HG03159 (cell line): ENCODE measurements at regions not wholly inside any gene's neighbourhood (a gene's known extent, or its start where the extent isn't known, plus 50 kb on each side); places are given as distances from the start of the nearest gene placed in this dataset.

Experiments
- ATAC-seq: cut with Tn5 transposase; IDR thresholded peaks from one replicate; pipeline ENCODE4 v1.9.1; 2021; ENCODE audit warnings: mild to moderate bottlenecking, moderate library complexity; ENCODE audit not compliant: unreplicated experiment

DNA sequence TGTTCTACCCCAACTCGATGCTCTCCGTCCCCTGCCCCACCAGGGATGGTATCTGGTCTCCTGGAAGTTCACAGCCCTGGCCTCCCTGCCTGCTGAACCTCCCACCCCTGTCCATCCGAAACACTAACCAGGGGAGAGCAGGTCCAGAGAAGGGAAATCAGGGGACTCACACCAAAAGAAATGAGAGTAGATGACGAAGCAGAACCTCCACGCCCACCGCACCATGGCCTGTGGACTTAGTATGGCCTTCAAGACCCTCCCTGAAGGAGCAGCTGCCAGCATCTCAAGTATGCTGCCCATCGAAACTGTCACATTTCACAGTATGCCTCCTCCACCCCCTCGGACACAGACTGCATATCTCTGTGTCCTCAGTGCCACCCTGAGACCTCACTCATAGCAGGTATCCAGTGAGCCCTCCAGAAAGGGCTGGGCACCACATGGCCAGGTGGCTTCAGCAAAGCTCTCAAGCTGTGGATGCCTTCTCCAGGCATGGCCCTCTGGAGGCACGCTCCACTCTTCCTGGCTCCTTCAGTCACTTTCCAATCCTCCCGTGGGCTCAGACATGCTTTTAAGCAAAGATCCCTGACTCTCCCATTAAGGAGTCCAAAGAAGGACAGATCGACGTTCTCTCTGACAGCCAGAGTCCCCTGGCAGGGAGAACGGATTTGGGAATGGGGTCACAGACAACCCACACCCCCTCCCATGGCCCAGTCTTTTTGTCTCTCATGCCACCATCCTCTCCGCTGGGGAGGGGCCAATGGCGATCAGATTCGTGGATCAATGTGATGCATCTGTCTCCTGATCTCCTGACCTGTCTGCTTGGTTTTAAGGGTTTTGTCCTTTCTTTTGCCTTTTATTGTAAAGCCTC, 158.4 kb downstream of the ANKRD60 start:
- ATAC-seq, result no peak

GRCh38 chr20:58069207-58069606, 159.2 kb downstream of the ANKRD60 start:
- ATAC-seq, result no peak

DNA sequence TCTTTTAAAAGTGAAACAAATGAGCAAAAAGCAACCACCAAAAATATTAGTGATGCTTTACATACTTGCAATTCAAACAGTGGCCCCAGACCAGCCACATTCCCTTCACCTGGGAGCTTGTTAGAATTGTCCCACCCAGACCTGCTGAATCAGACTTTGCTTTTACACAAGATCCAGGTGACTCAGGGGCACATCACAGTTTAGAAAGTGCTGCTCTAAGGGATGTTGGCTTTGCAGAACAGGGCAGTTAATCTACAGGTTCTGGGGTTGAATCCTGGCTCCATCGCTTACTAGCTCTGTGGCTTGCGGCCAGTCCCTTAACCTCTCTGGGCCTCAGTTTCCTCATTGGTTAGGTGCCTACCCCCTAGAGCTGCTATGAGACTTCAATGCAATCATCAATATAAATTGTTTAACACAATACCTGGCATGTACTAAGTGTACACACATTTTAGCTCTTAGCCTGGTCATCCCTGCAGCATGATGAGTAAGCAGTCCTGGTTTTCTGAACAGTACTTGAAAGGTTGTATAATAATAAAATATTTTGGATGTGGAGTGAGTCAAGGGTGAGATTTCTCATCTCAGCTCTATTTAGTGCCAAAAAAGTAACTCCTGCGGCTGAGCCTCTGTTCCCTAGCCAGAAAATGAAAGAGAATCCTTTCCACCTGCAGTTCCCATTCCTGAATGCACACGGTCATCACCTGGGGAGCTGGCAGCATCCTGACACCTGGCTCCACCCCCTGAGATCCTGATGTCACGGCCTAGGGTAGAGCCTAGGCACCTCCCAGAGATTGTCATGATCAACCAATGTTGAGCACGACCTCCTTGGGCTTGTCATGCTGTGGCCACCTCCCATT, 162.7 kb downstream of the ANKRD60 start:
- no peak for ATAC-seq

DNA sequence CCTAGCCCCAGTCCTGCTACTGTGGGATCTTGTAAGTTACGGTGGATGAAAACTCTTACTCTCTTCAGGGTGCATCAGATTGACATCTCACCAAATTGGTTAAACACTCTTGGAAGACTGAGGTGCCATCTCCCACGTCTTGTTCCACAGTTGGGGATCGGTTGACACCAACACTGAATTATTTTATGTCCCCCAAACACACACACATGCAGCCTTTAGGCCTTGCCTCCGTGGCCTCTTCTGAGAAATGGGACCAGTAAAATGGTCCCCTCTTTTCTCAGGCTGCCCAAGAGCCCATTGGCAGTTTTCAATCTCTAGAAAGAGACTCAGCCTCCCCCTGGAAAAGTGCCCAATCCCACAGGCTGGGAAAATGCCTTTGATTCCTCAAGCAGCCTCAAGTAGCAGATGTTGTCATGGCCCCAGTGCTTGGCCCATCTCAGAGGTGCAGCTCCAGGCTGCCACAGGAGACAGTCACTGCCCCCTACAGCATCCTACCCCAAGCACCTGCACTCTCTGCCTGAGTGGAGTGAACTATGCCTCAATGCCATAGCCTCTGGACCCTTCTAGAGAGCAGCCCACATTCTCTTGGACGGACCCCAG, 163.9 kb downstream of the ANKRD60 start:
- ATAC-seq, result no peak

DNA sequence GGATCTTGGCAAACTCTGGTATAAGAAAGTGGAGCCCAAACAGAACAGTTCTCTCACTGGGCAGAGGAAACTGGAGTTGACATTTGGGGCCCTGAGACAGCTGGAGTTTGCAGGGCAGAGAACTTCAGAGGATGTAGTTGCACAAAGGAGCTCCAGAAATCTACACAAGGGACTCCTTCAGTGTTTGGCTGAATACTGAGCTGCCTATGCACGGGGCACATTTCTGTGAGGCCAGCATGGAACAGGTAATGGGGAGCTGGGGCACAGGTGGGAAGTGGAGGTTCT, 169.3 kb downstream of the ANKRD60 start:
- ATAC-seq, result no peak

GRCh38 chr20:58058421-58059259, 169.8 kb downstream of the ANKRD60 start:
- ATAC-seq, result no peak

DNA sequence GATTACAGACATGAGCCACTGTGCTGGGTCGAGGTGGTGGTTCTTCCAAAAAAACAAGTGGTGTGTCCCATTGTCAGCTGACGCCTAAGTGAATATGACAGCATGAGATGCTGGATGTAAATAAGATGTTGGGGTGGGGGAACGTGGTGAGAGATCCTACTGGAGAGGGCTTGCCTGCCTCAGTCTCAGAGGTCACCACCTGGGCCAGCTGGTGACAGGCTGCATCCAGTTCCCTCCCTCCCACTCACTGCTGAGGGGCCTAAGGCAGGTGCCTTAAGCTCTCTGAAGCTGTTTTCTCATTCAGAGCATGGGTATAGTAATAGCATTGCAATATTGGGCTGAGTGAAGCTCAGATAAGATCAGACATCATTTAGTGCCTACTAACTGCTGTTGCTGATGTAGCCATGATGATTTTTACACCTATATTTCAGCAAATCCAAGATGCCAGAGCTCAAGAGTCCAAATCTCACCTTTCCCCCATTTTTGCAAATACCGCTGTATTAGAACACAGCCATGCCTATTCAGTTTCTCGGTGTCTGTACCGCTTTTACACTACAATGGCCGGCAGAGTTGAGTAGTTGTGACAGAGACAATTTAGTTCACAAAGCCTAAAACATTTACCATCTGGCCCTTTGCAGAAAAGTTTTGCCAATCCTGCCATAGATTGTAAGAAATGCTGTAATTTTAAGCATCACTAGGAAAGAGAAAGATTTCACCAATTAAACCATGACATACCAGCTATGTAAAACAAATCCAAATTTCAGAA, 171.3 kb downstream of the ANKRD60 start:
- ATAC-seq, result no peak

DNA sequence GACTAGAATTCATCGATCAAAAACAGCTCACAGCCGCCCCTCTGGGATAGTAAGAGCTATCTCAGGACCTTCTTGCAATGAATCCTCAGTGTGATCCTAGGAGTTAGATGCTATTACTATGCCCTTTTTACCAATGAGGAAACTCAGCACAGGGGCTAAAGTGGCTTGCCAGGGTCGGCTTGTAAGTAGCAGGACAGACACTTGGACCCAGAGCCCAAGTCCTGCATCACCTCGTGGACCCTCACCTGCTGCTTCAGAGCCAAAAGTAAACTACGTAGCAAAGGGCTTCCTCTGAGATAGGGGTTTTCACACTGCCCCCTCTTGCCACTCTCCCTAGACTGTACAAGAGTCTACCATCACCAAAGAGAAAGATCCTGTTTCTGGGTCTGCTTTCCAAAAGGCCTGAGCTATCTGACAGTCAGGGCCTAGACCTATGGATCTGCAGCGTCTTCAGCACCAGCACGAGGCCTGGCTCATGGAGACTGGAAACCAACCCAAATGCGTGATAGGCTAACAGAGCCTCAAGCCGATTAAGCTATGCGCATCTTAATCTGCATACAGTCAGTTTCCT, 172.3 kb downstream of the ANKRD60 start:
- ATAC-seq, result no peak

GRCh38 chr20:58054780-58055373, 173.6 kb downstream of the ANKRD60 start:
- no peak for ATAC-seq

GRCh38 chr20:58054082-58054779, 174.2 kb downstream of the ANKRD60 start:
- no peak for ATAC-seq

DNA sequence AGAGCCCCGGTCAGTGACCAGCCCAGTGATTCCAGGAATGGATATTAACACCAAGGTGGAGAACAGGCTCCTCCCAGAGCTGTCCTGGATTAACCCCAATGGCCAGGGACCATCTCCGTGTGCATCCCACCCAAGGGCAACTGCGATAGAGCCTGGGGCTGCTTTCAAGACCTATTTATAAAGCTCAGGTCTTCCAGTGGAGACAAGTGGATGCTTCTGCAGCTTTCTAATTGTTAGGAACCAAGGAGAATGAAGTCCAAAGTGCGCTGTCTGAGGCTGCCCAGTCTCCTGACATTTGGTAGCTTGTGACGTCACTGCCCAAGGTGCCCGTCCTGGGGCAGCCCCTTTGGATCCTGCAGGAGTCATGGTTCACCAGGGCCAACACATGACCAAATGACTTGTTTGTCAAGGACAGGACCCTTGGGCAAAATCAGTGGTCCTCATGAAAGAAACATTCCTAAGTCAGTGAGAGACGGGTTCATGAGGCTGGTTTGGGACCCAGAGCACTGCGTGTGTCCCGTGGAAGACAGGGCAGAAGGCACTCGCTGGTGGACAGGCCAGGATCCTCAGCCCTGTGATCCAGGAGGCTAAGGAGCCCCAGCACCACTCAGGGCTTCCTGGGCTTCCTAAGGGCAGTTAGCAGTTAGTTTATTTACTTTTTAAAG, 174.9 kb downstream of the ANKRD60 start:
- no peak for ATAC-seq

GRCh38 chr20:58051367-58051766, 177.1 kb downstream of the ANKRD60 start:
- no peak for ATAC-seq

GRCh38 chr20:58048096-58048702, 180.3 kb downstream of the ANKRD60 start:
- no peak for ATAC-seq

DNA sequence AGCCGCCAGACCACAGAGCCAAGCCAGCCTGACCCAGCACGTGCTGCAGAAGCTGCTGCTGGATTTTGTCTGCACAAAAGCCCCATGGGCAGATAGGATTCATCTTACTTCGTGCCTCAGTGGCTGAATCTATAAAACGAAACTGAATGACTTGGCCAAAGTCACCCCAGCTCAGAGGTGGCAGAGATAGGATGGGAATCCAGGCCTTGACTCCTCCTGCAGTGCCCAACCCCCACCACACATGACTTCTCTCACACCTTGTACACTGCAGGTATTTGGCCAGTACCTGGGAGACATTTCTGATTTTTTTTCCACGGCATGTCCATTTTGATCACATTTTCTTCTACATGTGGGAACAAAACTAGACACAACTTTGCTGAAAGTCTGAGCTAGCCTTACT, 182.1 kb downstream of the ANKRD60 start:
- no peak for ATAC-seq

DNA sequence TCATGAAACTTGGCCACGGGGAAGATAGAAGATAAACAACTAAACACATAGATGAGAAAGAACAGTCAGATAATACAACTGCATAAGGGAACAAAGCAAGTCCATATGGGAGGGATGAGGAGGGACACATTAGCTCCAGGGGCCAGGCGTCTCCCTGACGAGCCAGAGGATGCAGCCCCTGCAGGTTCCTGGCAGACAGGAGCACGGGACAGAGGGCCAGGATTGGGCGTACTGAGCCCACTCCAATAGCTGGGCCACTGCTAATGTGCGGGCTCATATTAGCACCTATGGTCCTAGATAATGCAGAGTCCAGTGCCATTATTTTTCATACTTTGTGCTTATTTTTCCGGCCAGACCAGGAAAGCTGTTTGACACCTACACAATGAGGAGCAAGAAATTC, 182.9 kb downstream of the ANKRD60 start:
- ATAC-seq, result no peak

GRCh38 chr20:58044931-58045555, 183.4 kb downstream of the ANKRD60 start:
- ATAC-seq, result no peak

GRCh38 chr20:58044286-58044685, 184.2 kb downstream of the ANKRD60 start:
- no peak for ATAC-seq
